Naive thymus-derived CD4-positive, alpha-beta T cell (primary cell): ENCODE measurements at regions not wholly inside any gene's neighbourhood (a gene's known extent, or its start where the extent isn't known, plus 50 kb on each side); places are given as distances from the start of the nearest gene placed in this dataset.

Experiments used
- ATAC-seq: fragments of 150-1000 bp; cut with Tn5 transposase; 2 replicates; pipeline ENCODE4 v1.10.0; 2021; ENCODE audit warnings: mild to moderate bottlenecking, moderate library complexity
- CTCF ChIA-PET: fragments of 350-600 bp; sonication (Branson Sonifier 250); formaldehyde crosslinking; loops from one replicate; lab custom pipeline; 2021; ENCODE audit warnings: antibody characterized with exemption; lab: Charles Lee
- POLR2A ChIA-PET: fragments of 350-600 bp; sonication (Branson Sonifier 250); formaldehyde crosslinking; loops from one replicate; lab custom pipeline; 2021; ENCODE audit warnings: antibody characterized with exemption, inconsistent platforms; lab: Charles Lee
- DNase-seq, 9 donors: peaks; one replicate each; pipeline versions ENCODE4 v3.0.0 to v3.0.0-alpha.2; 2020 to 2022; ENCODE audit warnings: mixed read lengths in 1 of 9
- H3K27ac ChIP-seq: one replicate; pipeline ENCODE4 v1.7.0; 2013; ENCODE audit warnings: mild to moderate bottlenecking, low read depth, low read length, moderate library complexity
- H3K27me3 ChIP-seq, 2 donors: one replicate each; pipeline ENCODE4 v1.7.0; 2013; ENCODE audit warnings: low read length in 2 of 2, mild to moderate bottlenecking in 2 of 2, moderate library complexity in 2 of 2; ENCODE audit not compliant: control insufficient read depth in 2 of 2, insufficient read depth in 2 of 2
- H3K36me3 ChIP-seq, 3 experiments: 1 replicate in 2 of 3; 2 replicates in 1 of 3; pipeline ENCODE4 v1.7.0; 2013; ENCODE audit warnings: low read length in 3 of 3, mild to moderate bottlenecking in 3 of 3, moderate library complexity in 1 of 3; ENCODE audit not compliant: insufficient read depth in 3 of 3, control insufficient read depth in 2 of 3
- H3K4me1 ChIP-seq, 2 donors: one replicate each; pipeline ENCODE4 v1.7.0; 2013; ENCODE audit warnings: low read length in 2 of 2, mild to moderate bottlenecking in 2 of 2, moderate library complexity in 1 of 2; ENCODE audit not compliant: control insufficient read depth in 2 of 2, insufficient read depth in 2 of 2
- H3K4me3 ChIP-seq: 2 replicates; pipeline ENCODE4 v1.7.0; 2013; ENCODE audit warnings: mild to moderate bottlenecking, low read length
- H3K9me3 ChIP-seq, 3 experiments: 1 replicate in 2 of 3; 2 replicates in 1 of 3; pipeline ENCODE4 v1.7.0; 2013; ENCODE audit warnings: low read length in 3 of 3; ENCODE audit not compliant: control insufficient read depth in 2 of 3
- H3K27ac Mint-ChIP-seq, 9 donors: one replicate each; pipeline ENCODE4 v1.8.0; 2020 to 2022; ENCODE audit warnings: mixed read lengths in 9 of 9, mild to moderate bottlenecking in 8 of 9, moderate library complexity in 5 of 9, inconsistent platforms in 2 of 9
- H3K27me3 Mint-ChIP-seq, 5 donors: one replicate each; pipeline ENCODE4 v1.8.0; 2021 to 2022; ENCODE audit warnings: mixed read lengths in 5 of 5, mild to moderate bottlenecking in 1 of 5
- H3K36me3 Mint-ChIP-seq, 5 donors: one replicate each; pipeline ENCODE4 v1.8.0; 2020 to 2022; ENCODE audit warnings: mixed read lengths in 5 of 5, mild to moderate bottlenecking in 3 of 5, inconsistent platforms in 1 of 5
- H3K4me1 Mint-ChIP-seq, 7 donors: one replicate each; pipeline ENCODE4 v1.8.0; 2020 to 2022; ENCODE audit warnings: mixed read lengths in 7 of 7, mild to moderate bottlenecking in 3 of 7, inconsistent platforms in 1 of 7
- H3K4me3 Mint-ChIP-seq, 10 donors: one replicate each; pipeline ENCODE4 v1.8.0; 2020 to 2022; ENCODE audit warnings: mild to moderate bottlenecking in 10 of 10, mixed read lengths in 10 of 10, moderate library complexity in 6 of 10, inconsistent platforms in 2 of 10
- H3K9me3 Mint-ChIP-seq, 11 donors: one replicate each; pipeline ENCODE4 v1.8.0; 2020 to 2022; ENCODE audit warnings: mixed read lengths in 11 of 11, mild to moderate bottlenecking in 4 of 11, inconsistent platforms in 1 of 11, moderate library complexity in 1 of 11
- intact Hi-C, 2 donors: fragments of 100-400 bp; cut with micrococcal nuclease; formaldehyde crosslinking; loops; one replicate each; pipeline ENCODE4 v1.15.1; 2023

DNA sequence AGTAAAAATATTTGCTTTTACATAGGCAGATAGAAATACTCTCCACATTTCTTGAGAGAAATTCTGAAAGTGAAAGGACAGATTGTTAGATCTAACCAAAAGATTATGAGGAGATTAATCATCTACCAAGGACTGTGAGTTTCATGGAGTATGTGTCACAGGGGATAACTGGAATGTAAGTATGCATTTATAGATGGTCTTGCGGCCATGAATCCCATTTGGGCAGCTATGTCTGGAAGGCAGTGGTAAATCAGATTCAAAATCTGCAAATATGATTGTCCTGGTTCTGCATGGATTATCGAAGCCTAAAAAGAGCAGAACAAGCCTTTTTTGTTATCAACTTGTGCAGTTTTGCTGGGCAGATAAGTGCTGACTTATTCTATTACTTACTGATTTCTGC is 293.8 kb downstream of the RFPL4B start:
- H3K9me3 ChIP-seq: no peaks in the 10 kb centered on the region
- ATAC-seq: no peak
- no peaks in the 10 kb centered on the region for H3K9me3 Mint-ChIP-seq
- intact Hi-C loops: no loop called here
- H3K27me3 Mint-ChIP-seq: no peaks in the 10 kb centered on the region
- no peak overlapping the region for H3K4me3 ChIP-seq
- ChIA-PET POLR2A (no interaction called here), CTCF (no interaction called here)
- no peaks in the 10 kb centered on the region for H3K36me3 ChIP-seq
- no peaks in the 10 kb centered on the region for H3K36me3 Mint-ChIP-seq
- no peak overlapping the region for H3K27ac Mint-ChIP-seq
- no peaks in the 10 kb centered on the region for H3K27me3 ChIP-seq
- H3K27ac ChIP-seq: no peak overlapping the region
- DNase-seq: no peak
- H3K4me1 ChIP-seq: no peaks in the 10 kb centered on the region
- no peak overlapping the region for H3K4me3 Mint-ChIP-seq
- H3K4me1 Mint-ChIP-seq: no peaks in the 10 kb centered on the region

DNA sequence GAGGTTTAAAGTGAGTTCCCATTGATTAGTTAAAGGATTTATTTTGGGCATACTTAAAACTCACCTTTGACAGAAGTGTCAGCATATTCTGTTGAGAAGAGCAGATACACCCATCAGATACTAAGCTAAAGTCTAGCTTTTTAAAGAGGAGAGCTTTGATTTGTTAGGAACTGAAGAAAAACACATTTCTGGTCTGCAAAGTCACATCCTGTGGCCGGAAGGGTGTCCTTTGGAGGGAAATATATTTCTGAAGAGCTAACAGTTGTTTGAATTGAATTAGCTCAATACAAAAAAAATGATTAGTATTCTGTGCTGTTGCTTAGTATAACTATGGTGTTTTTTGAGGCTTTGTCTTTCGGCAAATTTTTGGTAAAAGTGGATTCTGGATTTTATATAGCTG is 302.7 kb downstream of the RFPL4B start:
- Mint-ChIP-seq H3K4me1 (no peaks in the 10 kb centered on the region), H3K9me3 (peaks cover 0 to 5% (median 0%) of the 10 kb centered on the region in 11 donors), H3K27me3 (peaks cover 0 to 4% (median 0%) of the 10 kb centered on the region in 5 donors), H3K4me3 (no peak overlapping the region), H3K27ac (no peak overlapping the region), H3K36me3 (peaks cover 0 to 3% (median 0%) of the 10 kb centered on the region in 5 donors)
- Histone ChIP-seq H3K27me3 (no peaks in the 10 kb centered on the region), H3K4me3 (no peak overlapping the region), H3K36me3 (no peaks in the 10 kb centered on the region), H3K27ac (no peak overlapping the region), H3K4me1 (no peaks in the 10 kb centered on the region), H3K9me3 (no peaks in the 10 kb centered on the region)
- ATAC-seq (no peak), DNase-seq (no peak)
- intact Hi-C loops: no loop called here
- ChIA-PET POLR2A (no interaction called here), CTCF (no interaction called here)

DNA sequence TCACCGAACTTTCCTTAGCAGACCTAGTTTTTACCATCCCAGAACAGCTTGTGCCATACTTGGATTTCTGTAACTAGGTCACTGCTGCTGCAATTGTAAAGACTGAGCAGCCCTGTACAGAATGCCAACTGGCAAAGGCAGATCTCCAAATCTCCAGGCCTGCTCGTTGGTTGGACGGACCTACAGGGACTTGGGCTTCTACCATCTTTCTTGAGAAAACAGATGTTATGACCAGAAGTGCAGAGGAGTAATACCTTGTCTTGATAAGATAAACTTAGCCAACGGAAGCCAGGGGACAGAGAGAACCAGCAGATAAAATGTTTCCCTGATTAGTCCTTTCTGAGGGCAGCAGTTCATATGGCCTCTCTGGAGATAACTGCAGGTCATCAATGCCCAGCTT is 304.1 kb downstream of the RFPL4B start:
- no peaks in the 10 kb centered on the region for H3K4me1 Mint-ChIP-seq
- POLR2A ChIA-PET: no interaction called here
- peaks cover 0 to 5% (median 0%) of the 10 kb centered on the region in 11 donors for H3K9me3 Mint-ChIP-seq
- Histone ChIP-seq H3K27me3 (no peaks in the 10 kb centered on the region), H3K36me3 (no peaks in the 10 kb centered on the region), H3K9me3 (no peaks in the 10 kb centered on the region), H3K4me3 (no peak overlapping the region), H3K4me1 (no peaks in the 10 kb centered on the region), H3K27ac (no peak overlapping the region)
- H3K27ac Mint-ChIP-seq: no peak overlapping the region
- peaks cover 0 to 4% (median 0%) of the 10 kb centered on the region in 5 donors for H3K27me3 Mint-ChIP-seq
- DNase-seq: no peak
- CTCF ChIA-PET: no interaction called here
- peaks cover 0 to 3% (median 0%) of the 10 kb centered on the region in 5 donors for H3K36me3 Mint-ChIP-seq
- intact Hi-C loops: no loop called here
- H3K4me3 Mint-ChIP-seq: no peak overlapping the region
- no peak for ATAC-seq

DNA sequence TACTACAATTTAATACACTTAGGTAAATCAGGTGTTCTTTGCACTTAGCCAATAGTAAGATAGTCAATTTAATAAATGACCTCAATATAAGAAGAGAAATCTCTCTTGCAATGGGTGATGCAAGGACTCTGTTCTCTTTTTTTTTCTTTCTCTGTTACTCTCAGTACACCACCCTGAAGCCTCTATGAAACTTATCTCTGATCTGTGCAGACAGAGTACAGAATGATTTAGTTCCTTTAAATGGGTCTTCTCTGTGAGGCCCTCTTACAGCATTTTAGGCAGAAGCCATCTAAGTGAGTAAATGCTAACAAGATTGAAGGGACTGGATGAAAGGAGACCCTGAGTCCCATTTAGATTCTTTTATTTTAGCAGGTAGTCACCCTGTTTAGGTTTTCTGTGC is 312.8 kb downstream of the RFPL4B start:
- Histone ChIP-seq H3K27ac (no peak overlapping the region), H3K4me1 (no peaks in the 10 kb centered on the region), H3K36me3 (no peaks in the 10 kb centered on the region), H3K4me3 (no peak overlapping the region), H3K27me3 (no peaks in the 10 kb centered on the region), H3K9me3 (no peaks in the 10 kb centered on the region)
- ChIA-PET POLR2A (no interaction called here), CTCF (no interaction called here)
- Mint-ChIP-seq H3K27ac (no peak overlapping the region), H3K4me3 (no peak overlapping the region), H3K9me3 (no peaks in the 10 kb centered on the region), H3K27me3 (no peaks in the 10 kb centered on the region), H3K36me3 (no peaks in the 10 kb centered on the region), H3K4me1 (no peaks in the 10 kb centered on the region)
- intact Hi-C loops: no loop called here
- DNase-seq: no peak
- no peak for ATAC-seq

DNA sequence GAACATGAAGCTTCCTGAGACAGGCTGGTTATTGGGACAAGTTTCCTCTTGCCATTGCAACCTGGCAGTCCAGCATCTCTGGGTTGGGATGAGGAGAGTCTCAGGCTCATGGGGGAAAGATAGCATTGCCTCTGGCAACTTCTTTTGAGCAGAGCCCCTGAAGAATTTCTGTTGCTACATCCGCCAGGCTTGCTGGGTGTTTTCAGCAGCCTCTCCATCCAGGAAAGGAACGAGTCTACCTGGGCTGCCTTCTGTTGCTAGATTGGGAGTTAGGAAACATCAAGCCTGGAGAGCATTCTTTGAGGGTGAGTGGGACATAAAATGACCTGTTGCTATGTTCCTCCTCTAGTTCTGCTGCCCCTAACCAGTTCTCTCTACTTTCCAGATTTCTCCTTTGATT is 313.5 kb downstream of the RFPL4B start:
- intact Hi-C loops: no loop called here
- H3K27me3 Mint-ChIP-seq: no peaks in the 10 kb centered on the region
- no peaks in the 10 kb centered on the region for H3K36me3 Mint-ChIP-seq
- Histone ChIP-seq H3K4me3 (no peak overlapping the region), H3K27me3 (no peaks in the 10 kb centered on the region), H3K4me1 (no peaks in the 10 kb centered on the region), H3K36me3 (no peaks in the 10 kb centered on the region), H3K27ac (no peak overlapping the region), H3K9me3 (no peaks in the 10 kb centered on the region)
- DNase-seq (no peak), ATAC-seq (no peak)
- POLR2A ChIA-PET: no interaction called here
- no peak overlapping the region for H3K27ac Mint-ChIP-seq
- CTCF ChIA-PET: no interaction called here
- peaks cover 0 to 1% (median 0%) of the 10 kb centered on the region in 11 donors for H3K9me3 Mint-ChIP-seq
- no peak overlapping the region for H3K4me3 Mint-ChIP-seq
- no peaks in the 10 kb centered on the region for H3K4me1 Mint-ChIP-seq

DNA sequence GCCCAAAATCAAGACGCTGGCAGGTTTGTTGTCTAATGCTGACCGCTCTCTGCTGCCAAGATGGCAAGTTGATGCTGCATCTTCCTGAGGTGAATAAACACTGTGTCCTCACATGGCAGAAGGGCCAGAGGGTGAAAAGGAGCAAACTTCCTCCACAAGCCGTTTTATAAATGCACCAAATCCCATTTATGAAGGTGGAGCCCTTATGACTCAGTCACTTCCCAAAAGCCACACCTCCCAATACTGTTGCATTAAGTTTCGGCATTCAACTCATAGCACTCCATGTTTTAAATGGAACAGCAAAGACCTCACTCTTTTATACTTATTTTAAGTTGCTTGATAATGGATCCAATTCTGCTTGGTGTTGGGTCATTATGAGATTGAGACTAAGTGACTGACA is 316.6 kb downstream of the RFPL4B start:
- ATAC-seq (no peak), DNase-seq (no peak)
- POLR2A ChIA-PET: no interaction called here
- Histone ChIP-seq H3K27me3 (no peaks in the 10 kb centered on the region), H3K9me3 (no peaks in the 10 kb centered on the region), H3K27ac (no peak overlapping the region), H3K36me3 (no peaks in the 10 kb centered on the region), H3K4me1 (no peaks in the 10 kb centered on the region), H3K4me3 (no peak overlapping the region)
- Mint-ChIP-seq H3K36me3 (no peaks in the 10 kb centered on the region), H3K9me3 (peaks cover 0 to 5% (median 0%) of the 10 kb centered on the region in 11 donors), H3K27ac (no peak overlapping the region), H3K4me3 (no peak overlapping the region), H3K27me3 (no peaks in the 10 kb centered on the region), H3K4me1 (peaks cover 0 to 2% (median 0%) of the 10 kb centered on the region in 7 donors)
- intact Hi-C loops: no loop called here
- CTCF ChIA-PET: no interaction called here

DNA sequence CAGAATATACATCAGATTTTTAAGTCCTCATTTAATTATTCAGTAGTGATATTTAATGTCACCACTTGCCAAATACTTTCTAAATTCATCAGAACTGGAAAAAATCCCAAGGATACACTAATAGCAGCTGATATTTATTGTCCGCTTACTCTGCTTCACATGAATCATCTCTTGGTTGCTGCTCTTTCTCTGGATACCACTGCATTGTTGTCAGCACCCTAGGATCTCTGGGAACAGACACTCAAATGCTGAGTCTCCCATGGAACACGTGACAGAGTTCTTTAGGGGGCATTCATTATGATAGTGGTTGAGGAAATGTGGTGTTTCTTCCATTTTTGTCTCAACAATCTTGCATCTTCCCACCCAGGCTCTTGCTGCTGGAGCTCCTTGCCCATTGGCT is 318.0 kb downstream of the RFPL4B start:
- POLR2A ChIA-PET: no interaction called here

More for the DNA sequence above, 318.0 kb downstream of the RFPL4B start:
- CTCF ChIA-PET: no interaction called here
- no peaks in the 10 kb centered on the region for H3K27me3 Mint-ChIP-seq
- H3K4me3 Mint-ChIP-seq: no peak overlapping the region
- H3K36me3 Mint-ChIP-seq: no peaks in the 10 kb centered on the region
- H3K27me3 ChIP-seq: no peaks in the 10 kb centered on the region
- H3K27ac ChIP-seq: no peak overlapping the region
- H3K4me1 Mint-ChIP-seq: peaks cover 0 to 2% (median 0%) of the 10 kb centered on the region in 7 donors
- H3K9me3 Mint-ChIP-seq: peaks cover 0 to 5% (median 0%) of the 10 kb centered on the region in 11 donors
- H3K4me3 ChIP-seq: no peak overlapping the region
- DNase-seq (no peak), ATAC-seq (no peak)
- no peaks in the 10 kb centered on the region for H3K4me1 ChIP-seq
- intact Hi-C loops: no loop called here
- H3K27ac Mint-ChIP-seq: no peak overlapping the region
- H3K9me3 ChIP-seq: no peaks in the 10 kb centered on the region
- H3K36me3 ChIP-seq: no peaks in the 10 kb centered on the region
